Cardiac muscle cell (in vitro differentiated cells and primary cell): ENCODE measurements at regions not wholly inside any gene's neighbourhood (a gene's known extent, or its start where the extent isn't known, plus 50 kb on each side); places are given as distances from the start of the nearest gene placed in this dataset.

Experiments
- DNase-seq, 2 donors: peaks; one replicate each; pipeline versions ENCODE4 v3.0.0 to v3.0.0-alpha.2; 2010 to 2017; ENCODE audit warnings: low read depth in 1 of 2, low spot score in 1 of 2
- H3K27ac ChIP-seq: fragments of 200-600 bp; sonication (generic); 2 replicates; pipeline ENCODE4 v1.5.1; 2016
- H3K27me3 ChIP-seq: fragments of 200-600 bp; sonication (generic); 2 replicates; pipeline ENCODE4 v1.6.0; 2016; ENCODE audit warnings: control low read depth
- H3K36me3 ChIP-seq: fragments of 200-600 bp; sonication (generic); 2 replicates; pipeline ENCODE4 v1.5.1; 2016; ENCODE audit warnings: control low read depth
- H3K4me1 ChIP-seq: fragments of 200-600 bp; sonication (generic); 2 replicates; pipeline ENCODE4 v1.8.1; 2017; ENCODE audit warnings: low read depth, mild to moderate bottlenecking, mixed run types
- H3K4me3 ChIP-seq: fragments of 200-600 bp; sonication (generic); 2 replicates; pipeline ENCODE4 v1.5.1; 2016; ENCODE audit warnings: mild to moderate bottlenecking
- H3K9me3 ChIP-seq: fragments of 200-600 bp; sonication (generic); 2 replicates; pipeline ENCODE4 v1.5.1; 2017; ENCODE audit warnings: low read depth, mild to moderate bottlenecking, control low read depth
- CTCF ChIP-seq: IDR thresholded peaks from 2 replicates; pipeline ENCODE4 v1.5.1; 2012; ENCODE audit warnings: low read depth, mild to moderate bottlenecking, low read length

GRCh38 chr10:60714233-60714632 lies 64.0 kb upstream of the CDK1 start:
- Histone ChIP-seq H3K4me3 (no peak overlapping the region), H3K9me3 (no peaks in the 10 kb centered on the region), H3K36me3 (no peaks in the 10 kb centered on the region), H3K4me1 (no peaks in the 10 kb centered on the region), H3K27ac (no peak overlapping the region), H3K27me3 (no peaks in the 10 kb centered on the region)
- no peak for TF ChIP-seq CTCF
- DNase-seq: no peak

DNA sequence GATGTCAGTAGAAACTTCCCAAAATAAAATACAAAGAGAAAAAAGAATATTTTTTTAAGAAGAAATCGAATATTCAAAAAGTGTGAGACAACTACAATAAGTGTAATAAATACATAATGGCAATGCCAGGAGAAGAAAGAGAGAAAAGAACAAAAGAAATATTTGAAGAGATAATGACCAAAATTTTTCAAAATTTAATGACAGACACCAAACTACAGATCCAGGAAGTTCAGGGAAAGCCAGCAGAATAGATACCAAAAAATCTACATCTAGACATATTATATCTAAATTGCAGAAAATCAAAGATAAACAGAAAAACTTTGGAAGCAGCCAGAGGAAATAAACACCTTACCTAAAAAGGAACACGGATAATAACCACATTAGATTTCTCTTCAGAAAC lies 66.8 kb upstream of the CDK1 start:
- H3K4me3 ChIP-seq: no peak overlapping the region
- no peaks in the 10 kb centered on the region for H3K36me3 ChIP-seq
- no peaks in the 10 kb centered on the region for H3K27me3 ChIP-seq
- H3K27ac ChIP-seq: no peak overlapping the region
- no peaks in the 10 kb centered on the region for H3K4me1 ChIP-seq
- TF ChIP-seq CTCF: no peak
- H3K9me3 ChIP-seq: no peaks in the 10 kb centered on the region
- DNase-seq: no peak

- Histone ChIP-seq H3K9me3 (no peaks in the 10 kb centered on the region), H3K27ac (no peak overlapping the region), H3K4me1 (no peaks in the 10 kb centered on the region), H3K27me3 (no peaks in the 10 kb centered on the region), H3K4me3 (no peak overlapping the region), H3K36me3 (no peaks in the 10 kb centered on the region)
- no peak for DNase-seq
- no peak for TF ChIP-seq CTCF
Measured at GRCh38 chr10:60710041-60710440, 68.2 kb upstream of the CDK1 start.

DNA sequence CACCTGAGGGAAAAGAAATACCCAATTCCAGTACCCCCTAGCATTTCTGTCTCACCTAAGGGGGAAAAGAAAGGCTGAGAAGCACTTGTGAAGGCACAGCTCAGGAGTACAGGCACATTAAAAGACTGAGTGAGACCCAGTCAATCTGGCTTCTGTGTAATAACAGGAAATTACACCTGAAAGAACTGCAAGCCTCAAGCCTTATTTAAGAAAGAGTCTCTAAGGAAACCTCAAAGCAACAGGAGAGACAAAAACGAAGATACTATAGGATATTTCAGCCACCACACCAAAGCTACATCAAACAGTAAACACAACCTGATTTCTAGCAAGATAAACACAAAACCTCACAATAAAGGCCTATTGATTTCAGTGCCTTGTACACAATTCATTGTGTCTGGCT lies 69.6 kb upstream of the CDK1 start:
- Histone ChIP-seq H3K27me3 (no peaks in the 10 kb centered on the region), H3K27ac (no peak overlapping the region), H3K4me1 (no peaks in the 10 kb centered on the region), H3K9me3 (no peaks in the 10 kb centered on the region), H3K4me3 (no peak overlapping the region), H3K36me3 (no peaks in the 10 kb centered on the region)
- no peak for DNase-seq
- no peak for TF ChIP-seq CTCF

DNA sequence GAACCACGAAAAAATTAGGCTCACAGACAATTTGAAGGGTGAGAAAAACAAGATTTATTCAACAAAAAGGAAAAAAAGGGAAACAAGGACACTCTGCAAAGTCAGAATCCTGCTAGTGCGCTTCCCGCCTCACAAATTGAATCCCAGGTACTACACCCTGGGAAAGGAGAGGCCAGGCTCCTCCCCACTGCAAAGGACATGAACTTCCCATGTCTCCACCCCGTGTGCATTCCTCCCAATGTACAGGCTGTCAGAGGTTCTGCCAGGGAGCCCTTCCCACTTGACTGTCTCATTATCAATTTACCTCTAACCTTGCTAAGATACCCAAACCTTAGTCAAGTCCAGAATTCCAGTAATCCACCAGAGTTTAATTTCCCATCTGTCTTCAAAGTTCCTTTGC lies 70.4 kb upstream of the CDK1 start:
- Histone ChIP-seq H3K27ac (no peak overlapping the region), H3K4me1 (no peaks in the 10 kb centered on the region), H3K4me3 (no peak overlapping the region), H3K36me3 (no peaks in the 10 kb centered on the region), H3K9me3 (no peaks in the 10 kb centered on the region), H3K27me3 (no peaks in the 10 kb centered on the region)
- no peak for DNase-seq
- TF ChIP-seq CTCF: no peak

- no peaks in the 10 kb centered on the region for H3K27me3 ChIP-seq
- no peaks in the 10 kb centered on the region for H3K9me3 ChIP-seq
- no peaks in the 10 kb centered on the region for H3K36me3 ChIP-seq
- no peak overlapping the region for H3K4me3 ChIP-seq
- DNase-seq: no peak
- no peak for TF ChIP-seq CTCF
- no peak overlapping the region for H3K27ac ChIP-seq
- H3K4me1 ChIP-seq: no peaks in the 10 kb centered on the region
Measured at GRCh38 chr10:60706146-60706545, 72.1 kb upstream of the CDK1 start.
